HG03521 (cell line): ENCODE measurements at regions not wholly inside any gene's neighbourhood (a gene's known extent, or its start where the extent isn't known, plus 50 kb on each side); places are given as distances from the start of the nearest gene placed in this dataset.
"Not testable (repeated sequence)": the region's sequence is repeated elsewhere in the genome, so short reads cannot be mapped to it uniquely, and the experiment has no call there.

ENCODE experiments used
- ATAC-seq: cut with Tn5 transposase; IDR thresholded peaks from one replicate; pipeline ENCODE4 v1.9.1; 2021; ENCODE audit warnings: mild to moderate bottlenecking, moderate library complexity; ENCODE audit not compliant: unreplicated experiment

GRCh38 chr5:18517641-18518380 is 883.6 kb downstream of the TAF11L14 start:
- ATAC-seq, result no peak

- no peak for ATAC-seq
Measured at GRCh38 chr5:18523380-18523779, 889.1 kb downstream of the TAF11L14 start.

GRCh38 chr5:18526792-18527405 is 892.6 kb downstream of the TAF11L14 start:
- no peak for ATAC-seq

- no peak for ATAC-seq
Measured at GRCh38 chr5:18533137-18533536, 898.9 kb downstream of the TAF11L14 start.

GRCh38 chr5:18534119-18534518 is 899.9 kb downstream of the TAF11L14 start:
- no peak for ATAC-seq

- not testable (repeated sequence) for ATAC-seq
Measured at GRCh38 chr5:18535753-18536152, 901.5 kb downstream of the TAF11L14 start.

- ATAC-seq, result no peak
Measured at GRCh38 chr5:18544421-18544820, 910.2 kb downstream of the TAF11L14 start.

GRCh38 chr5:18546591-18546990 is 912.3 kb downstream of the TAF11L14 start:
- no peak for ATAC-seq

GRCh38 chr5:18551716-18552115 is 917.5 kb downstream of the TAF11L14 start:
- no peak for ATAC-seq

- no peak for ATAC-seq
Measured at GRCh38 chr5:18553269-18553668, 919.0 kb downstream of the TAF11L14 start.

GRCh38 chr5:18560602-18561001 is 926.3 kb downstream of the TAF11L14 start:
- no peak for ATAC-seq

- ATAC-seq, result no peak
Measured at GRCh38 chr5:18563853-18564252, 929.6 kb downstream of the TAF11L14 start.

GRCh38 chr5:18566671-18567070 is 932.4 kb downstream of the TAF11L14 start:
- no peak for ATAC-seq

- no peak for ATAC-seq
Measured at GRCh38 chr5:18576586-18576985, 942.3 kb downstream of the TAF11L14 start.

- ATAC-seq, result no peak
Measured at GRCh38 chr5:18601185-18601584, 966.9 kb downstream of the TAF11L14 start.

GRCh38 chr5:18602402-18602801 is 968.1 kb downstream of the TAF11L14 start:
- no peak for ATAC-seq

GRCh38 chr5:18605186-18605585 is 970.9 kb downstream of the TAF11L14 start:
- no peak for ATAC-seq

- no peak for ATAC-seq
Measured at GRCh38 chr5:18607570-18607969, 973.3 kb downstream of the TAF11L14 start.

- ATAC-seq, result not testable (repeated sequence)
Measured at GRCh38 chr5:18617191-18617590, 982.9 kb downstream of the TAF11L14 start.

GRCh38 chr5:18630458-18631045 is 996.3 kb downstream of the TAF11L14 start:
- no peak for ATAC-seq

- no peak for ATAC-seq
Measured at GRCh38 chr5:18652404-18653215, 1018.4 kb downstream of the TAF11L14 start.
